GM12872 (cell line): ENCODE measurements at regions not wholly inside any gene's neighbourhood (a gene's known extent, or its start where the extent isn't known, plus 50 kb on each side); places are given as distances from the start of the nearest gene placed in this dataset.

Experiments
- TF ChIP-seq, protein P1 (sequence below): IDR thresholded peaks from 3 replicates; pipeline ENCODE4 v1.5.1; 2011; ENCODE audit warnings: low read depth, mild to moderate bottlenecking, low read length, moderate library complexity; ENCODE audit not compliant: insufficient read depth

- TF ChIP-seq, protein P1, sequence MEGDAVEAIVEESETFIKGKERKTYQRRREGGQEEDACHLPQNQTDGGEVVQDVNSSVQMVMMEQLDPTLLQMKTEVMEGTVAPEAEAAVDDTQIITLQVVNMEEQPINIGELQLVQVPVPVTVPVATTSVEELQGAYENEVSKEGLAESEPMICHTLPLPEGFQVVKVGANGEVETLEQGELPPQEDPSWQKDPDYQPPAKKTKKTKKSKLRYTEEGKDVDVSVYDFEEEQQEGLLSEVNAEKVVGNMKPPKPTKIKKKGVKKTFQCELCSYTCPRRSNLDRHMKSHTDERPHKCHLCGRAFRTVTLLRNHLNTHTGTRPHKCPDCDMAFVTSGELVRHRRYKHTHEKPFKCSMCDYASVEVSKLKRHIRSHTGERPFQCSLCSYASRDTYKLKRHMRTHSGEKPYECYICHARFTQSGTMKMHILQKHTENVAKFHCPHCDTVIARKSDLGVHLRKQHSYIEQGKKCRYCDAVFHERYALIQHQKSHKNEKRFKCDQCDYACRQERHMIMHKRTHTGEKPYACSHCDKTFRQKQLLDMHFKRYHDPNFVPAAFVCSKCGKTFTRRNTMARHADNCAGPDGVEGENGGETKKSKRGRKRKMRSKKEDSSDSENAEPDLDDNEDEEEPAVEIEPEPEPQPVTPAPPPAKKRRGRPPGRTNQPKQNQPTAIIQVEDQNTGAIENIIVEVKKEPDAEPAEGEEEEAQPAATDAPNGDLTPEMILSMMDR = no peak
Observed at GRCh38 chr6:110033101-110033500, 55.0 kb downstream of the GPR6 start.

- TF ChIP-seq, protein P1 = no peak
Observed at GRCh38 chr6:110033749-110034666, 55.9 kb downstream of the GPR6 start.

- TF ChIP-seq, protein P1 = no peak
Observed at GRCh38 chr6:110034667-110035036, 56.5 kb downstream of the GPR6 start.

- TF ChIP-seq, protein P1 = no peak
Observed at GRCh38 chr6:110035321-110035720, 57.2 kb downstream of the GPR6 start.

DNA sequence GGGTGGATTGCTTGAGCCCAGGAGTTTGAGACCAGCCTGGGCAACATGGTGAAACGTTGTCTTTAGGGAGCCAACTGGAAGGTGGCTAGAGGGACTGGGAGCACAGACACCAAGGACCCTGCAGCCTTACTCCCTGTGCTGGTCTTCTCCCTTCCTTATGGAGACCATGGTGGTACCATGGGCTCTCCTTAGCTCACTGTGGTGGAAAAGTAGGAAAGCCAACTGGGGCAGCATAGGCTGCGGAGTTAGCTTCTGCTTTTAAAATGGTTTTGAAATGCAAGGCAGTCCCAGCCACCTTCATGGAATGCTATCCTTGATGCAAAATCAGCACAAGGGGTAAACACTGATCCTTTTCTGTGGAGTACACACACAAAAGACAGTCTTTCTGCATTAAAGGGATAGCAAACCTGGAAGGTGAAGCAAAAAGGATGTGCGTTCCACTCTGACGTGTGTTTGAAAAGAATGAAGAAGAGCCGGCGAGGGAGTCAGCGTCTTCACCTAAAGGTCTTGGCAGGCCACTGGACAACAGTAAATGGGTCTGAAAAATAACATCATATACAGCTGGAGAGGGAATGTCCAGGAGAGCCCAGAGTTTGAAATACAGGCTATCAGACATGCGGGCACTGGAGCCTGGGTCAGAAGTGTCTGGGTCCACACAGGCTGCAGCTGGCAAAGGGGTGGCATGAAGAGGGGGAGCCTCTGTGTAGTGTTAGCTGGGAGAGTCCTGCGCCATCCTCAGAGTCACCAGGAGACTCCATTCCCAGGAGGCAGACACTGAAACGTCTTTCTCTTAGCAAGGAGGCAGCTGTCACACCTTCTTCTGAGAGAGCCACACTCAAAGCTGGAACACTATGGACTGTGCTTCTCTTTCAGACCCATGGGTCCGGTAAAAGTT, 58.5 kb downstream of the GPR6 start:
- TF ChIP-seq, protein P1 = no peak

DNA sequence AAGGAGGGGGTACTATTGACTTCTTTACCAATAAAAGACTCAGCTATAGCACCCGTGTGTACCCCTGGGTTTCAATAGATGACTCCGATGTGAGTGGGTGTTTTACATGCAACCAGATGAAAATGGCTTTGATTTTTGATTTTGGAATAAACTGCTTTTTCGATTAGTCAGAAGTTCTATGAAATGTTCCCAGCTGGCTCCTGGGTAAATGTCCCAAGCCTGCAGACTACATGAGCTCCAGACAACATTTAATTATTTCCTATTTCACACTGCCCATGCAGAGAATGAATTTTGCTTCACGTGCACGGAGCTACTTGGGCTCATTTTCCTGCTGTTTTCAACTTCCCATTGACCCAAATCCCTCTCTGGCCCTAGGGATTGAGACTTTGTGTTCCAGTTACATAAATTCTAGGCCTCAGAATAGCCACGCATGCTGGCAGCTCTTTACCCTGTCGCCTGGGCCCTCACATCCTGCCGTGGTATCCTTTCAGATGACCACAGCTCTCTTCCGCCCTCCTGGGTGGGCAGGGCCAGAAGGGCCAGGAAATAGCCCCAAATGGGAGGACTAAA, 59.7 kb downstream of the GPR6 start:
- TF ChIP-seq, protein P1 = no peak
